ENCODE measurements at regions not wholly inside any gene's neighbourhood (a gene's known extent, or its start where the extent isn't known, plus 50 kb on each side); places are given as distances from the start of the nearest gene placed in this dataset.

DNA sequence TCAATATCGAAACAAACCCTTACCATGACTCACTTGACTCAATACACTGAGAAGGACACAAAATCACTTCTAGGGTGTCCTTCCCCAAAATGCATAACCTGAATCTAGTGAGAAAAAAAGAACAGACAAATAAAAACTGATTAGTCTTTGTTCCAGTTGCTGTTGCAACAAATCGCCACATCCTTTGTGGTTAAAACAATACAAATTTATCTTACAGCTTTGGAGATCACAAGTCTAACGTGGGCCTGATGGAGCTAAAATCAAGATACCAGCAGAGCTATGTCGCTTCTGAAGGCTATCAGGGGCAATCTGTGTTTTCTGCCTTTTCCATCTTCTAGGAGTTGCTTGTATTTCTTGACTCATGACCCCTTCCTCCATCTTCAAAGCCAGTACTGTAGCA is 541.7 kb downstream of the KCNJ3 start:
- TF ChIP-seq, protein P1, sequence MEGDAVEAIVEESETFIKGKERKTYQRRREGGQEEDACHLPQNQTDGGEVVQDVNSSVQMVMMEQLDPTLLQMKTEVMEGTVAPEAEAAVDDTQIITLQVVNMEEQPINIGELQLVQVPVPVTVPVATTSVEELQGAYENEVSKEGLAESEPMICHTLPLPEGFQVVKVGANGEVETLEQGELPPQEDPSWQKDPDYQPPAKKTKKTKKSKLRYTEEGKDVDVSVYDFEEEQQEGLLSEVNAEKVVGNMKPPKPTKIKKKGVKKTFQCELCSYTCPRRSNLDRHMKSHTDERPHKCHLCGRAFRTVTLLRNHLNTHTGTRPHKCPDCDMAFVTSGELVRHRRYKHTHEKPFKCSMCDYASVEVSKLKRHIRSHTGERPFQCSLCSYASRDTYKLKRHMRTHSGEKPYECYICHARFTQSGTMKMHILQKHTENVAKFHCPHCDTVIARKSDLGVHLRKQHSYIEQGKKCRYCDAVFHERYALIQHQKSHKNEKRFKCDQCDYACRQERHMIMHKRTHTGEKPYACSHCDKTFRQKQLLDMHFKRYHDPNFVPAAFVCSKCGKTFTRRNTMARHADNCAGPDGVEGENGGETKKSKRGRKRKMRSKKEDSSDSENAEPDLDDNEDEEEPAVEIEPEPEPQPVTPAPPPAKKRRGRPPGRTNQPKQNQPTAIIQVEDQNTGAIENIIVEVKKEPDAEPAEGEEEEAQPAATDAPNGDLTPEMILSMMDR (IDR thresholded peaks at IDR 0.05) = no peak
- TF ChIP-seq POLR2A (IDR thresholded peaks at IDR 0.05) = no peak
- no peak for TF ChIP-seq EP300 (IDR thresholded peaks at IDR 0.05)

Measured in sigmoid colon (tissue), 4 donors.